ENCODE measurements at regions not wholly inside any gene's neighbourhood (a gene's known extent, or its start where the extent isn't known, plus 50 kb on each side); places are given as distances from the start of the nearest gene placed in this dataset.

- DNase-seq = no peak
Observed at GRCh38 chr10:105514106-105514505, 873.0 kb downstream of the SORCS3 start.

DNA sequence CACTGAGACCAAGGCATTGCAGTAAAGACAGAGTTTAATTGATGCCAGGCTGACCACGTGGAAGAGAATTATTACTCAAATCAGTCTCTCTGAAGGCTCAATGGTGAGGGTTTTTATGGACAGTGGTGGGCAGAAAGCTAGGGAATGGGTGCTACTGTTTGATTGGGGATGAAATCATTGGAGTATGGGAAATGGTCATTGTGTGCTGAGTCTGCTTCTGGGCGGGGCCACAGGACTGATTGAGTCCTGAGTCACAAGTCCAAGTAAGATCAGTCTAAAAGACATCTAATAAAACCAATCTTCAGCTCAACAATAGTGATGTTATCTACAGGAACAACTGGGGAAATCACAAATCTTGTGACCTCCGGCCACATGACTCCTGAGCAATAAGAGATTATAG is 868.4 kb downstream of the SORCS3 start:
- no peak for DNase-seq

GRCh38 chr10:105506262-105506661 is 865.2 kb downstream of the SORCS3 start:
- DNase-seq = no peak

- no peak for DNase-seq
Observed at GRCh38 chr10:105503714-105504113, 862.6 kb downstream of the SORCS3 start.

DNA sequence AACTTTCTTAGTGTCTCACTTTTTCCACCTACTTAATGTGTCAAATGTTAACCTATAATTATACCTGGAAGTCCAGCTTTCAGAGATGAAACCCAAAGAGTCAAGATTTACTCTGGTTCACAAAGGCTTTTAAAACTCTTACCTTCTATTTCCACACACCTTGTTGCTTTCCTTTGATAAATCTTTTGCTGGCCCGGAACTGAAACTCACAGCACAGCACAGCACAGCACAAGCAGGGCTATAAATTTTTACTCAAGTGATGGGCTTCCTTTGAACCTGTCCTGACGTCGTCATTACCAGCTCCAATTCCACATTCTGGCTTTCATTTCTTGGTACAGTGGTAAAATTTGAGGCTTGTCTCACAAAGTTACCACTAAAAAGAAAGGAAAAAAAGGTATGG is 861.0 kb downstream of the SORCS3 start:
- DNase-seq = no peak

DNA sequence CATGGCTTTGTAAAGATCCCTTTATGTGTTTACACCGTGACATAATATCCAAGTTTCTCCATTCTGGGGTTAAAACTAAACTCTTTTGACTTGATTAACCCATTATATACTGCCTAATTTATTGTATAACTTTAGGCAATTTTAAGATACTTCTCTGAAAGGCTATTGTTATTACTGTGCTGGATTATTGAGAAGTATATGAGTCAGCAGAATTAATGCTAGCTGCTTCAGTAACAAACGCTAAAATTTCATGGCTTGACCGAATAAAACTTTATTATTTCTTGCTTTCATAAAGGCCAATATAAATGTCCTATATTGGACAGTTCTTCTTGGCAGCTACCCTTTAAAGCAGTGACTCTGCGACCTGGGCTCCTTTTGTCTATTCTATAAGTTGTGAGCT is 853.9 kb downstream of the SORCS3 start:
- DNase-seq = no peak

DNA sequence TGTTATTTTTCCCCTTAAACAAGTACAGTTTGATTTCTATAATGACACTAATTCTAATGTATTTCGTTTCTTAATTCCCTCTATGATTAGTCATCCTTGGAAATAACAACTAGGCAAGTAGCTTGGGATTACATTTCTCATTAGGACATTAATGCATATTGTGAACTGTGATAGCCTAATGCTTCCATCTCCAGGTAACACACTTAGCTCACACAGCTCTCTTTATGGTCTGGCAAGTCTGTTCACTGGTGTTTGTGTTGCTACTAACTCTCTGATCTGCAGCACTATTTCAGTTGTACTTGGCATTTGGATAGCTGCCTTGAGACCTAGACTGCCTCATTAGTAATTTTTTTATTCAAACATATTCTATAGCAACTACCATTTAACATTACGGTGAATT is 853.2 kb downstream of the SORCS3 start:
- DNase-seq = no peak

DNA sequence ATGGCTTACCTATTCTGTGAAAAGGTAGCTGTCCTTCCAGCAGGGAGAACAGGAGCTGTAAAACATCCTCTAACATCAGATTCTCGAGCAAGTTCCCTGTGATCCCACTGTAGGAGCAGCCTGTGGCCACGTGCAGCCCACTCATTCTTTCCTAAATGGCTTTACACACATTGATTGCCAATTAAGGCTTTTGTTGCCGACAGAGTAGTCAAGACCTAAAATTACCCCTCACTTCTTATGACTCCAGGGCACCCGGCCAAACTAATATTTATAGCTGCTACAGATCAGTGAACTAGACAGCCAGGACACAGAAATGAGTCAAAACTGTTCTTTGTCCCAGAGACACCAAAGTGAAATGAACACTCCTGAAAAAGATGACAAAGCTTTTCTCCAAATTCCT is 832.1 kb downstream of the SORCS3 start:
- DNase-seq = no peak

DNA sequence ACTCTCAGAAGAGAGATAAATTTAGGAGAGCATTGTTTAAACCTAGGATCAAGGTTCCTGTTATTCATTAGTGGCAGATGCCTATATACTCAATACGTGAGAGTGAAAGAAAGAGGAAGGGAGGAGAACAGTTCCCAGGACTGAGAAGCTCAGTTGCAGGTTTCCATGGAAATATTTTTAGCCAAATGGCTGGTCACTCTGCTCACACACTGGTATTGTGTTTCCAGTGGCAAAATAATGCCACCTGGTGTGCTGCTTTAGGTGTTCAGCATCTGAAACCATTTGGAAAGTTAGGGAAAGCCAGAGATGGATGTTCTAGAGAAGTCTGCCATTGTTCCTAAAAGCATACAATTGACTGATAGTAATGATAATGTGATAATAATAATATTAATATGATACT is 827.7 kb downstream of the SORCS3 start:
- DNase-seq = no peak

GRCh38 chr10:105466521-105466920 is 825.4 kb downstream of the SORCS3 start:
- no peak for DNase-seq

GRCh38 chr10:105434970-105435369 is 793.9 kb downstream of the SORCS3 start:
- DNase-seq = no peak

GRCh38 chr10:105413997-105414396 is 772.9 kb downstream of the SORCS3 start:
- DNase-seq = no peak

GRCh38 chr10:105409370-105409769 is 768.3 kb downstream of the SORCS3 start:
- DNase-seq = no peak

DNA sequence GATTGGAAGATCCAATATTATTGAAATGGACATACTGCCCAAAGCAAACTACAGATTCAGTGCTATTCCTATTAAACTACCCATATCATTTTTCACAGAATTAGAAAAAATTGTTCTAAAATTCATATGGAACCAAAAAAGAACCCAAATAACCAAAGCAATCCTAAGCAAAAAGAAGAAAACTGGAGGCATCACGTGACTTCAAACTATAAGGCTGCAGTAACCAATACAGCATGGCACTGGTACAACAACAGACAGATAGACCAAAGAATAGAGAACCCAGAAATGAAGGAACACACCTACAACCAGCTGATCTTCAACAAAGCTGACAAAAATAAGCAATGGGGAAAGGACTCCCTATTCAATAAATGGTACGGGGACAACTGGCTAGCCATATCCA is 765.4 kb downstream of the SORCS3 start:
- DNase-seq = no peak

GRCh38 chr10:105398202-105398601 is 757.1 kb downstream of the SORCS3 start:
- DNase-seq = no peak

DNA sequence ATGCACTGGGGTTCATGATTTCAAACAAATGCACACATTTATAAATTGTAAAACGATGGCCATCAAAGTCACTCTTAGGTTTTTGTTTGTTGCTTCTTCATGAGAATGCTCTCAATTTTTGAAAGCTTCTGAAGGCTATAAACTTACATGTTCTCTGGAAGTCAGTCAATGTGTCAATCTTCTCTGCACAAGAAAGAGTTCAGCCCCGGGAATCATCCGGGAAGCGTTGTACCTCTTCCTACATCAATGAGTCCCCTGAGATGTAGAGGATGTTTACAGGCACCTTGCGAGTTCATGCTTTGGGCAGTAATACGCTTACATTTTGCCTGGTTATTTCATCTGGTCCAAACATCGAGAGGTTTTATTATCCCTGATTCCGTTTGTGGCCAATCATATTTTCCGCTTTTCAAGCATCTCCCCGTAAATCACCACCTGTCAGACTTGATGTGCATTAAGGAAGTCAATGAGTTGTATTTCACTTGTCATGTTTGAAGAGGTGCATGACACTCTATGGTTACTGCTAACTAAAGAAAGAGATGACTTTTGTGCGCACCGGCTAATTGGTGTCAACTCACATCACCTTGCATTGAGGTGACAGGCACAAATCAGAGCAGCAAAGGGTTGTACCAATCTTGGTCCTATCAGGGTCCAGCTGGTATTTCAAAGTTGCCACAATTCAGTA is 750.7 kb downstream of the SORCS3 start:
- DNase-seq = no peak

DNA sequence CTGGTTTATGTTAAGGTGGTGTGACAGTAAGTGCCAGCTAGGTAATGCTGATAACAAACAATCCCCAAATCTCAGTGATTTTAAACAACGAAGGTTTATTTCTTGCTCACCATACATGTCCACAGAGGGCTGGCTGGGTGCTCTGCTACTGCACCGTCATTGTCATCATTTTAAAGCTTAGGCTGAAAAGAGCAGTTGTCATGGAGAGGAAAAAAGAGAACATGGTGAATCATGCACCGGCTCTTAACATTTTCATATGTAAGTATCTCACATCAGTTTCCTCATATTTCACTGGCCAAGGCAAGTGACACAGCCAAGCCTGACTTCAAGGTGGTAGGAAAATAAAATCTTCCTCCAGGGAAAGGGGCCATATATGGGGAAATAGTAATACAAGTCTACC is 746.9 kb downstream of the SORCS3 start:
- no peak for DNase-seq

DNA sequence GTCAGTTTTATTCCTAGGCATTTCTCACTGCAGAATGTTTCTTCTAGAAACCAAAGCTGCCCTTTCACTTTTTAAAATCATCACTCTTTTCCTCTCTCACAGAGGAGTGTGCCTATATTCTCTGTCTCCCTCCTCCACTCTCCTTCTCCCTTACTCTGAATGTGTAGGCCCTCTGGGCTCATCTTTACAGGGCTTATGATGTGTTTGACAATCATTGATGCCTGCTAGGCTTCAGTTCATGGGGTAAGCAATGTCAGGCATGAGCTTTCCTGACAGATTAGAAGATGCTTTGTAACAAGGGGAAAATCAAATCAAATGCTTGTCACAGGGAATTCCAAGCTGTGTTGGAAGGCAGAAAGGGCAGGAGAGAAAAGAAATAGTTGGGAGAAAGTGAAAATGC is 742.9 kb downstream of the SORCS3 start:
- no peak for DNase-seq

DNA sequence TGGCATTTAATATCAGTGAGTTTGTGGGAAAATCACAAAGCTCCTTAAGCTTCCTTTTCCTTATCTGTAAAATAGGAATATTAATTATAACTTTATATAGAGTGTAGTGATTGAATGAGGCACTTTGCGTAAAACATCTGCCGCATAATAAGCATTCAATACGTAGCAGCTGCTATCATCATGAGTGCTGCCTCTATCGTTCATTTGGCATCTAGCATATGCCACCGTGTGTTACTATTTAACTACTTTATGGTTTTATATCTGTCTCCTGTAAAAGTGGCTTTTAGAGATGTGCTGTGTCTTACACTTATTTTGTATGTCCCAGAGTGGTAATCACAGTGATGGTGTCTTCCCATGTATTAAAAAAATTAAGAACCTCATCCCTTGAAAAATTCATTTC is 729.6 kb downstream of the SORCS3 start:
- DNase-seq = no peak

GRCh38 chr10:105359708-105360107 is 718.6 kb downstream of the SORCS3 start:
- DNase-seq = no peak

DNA sequence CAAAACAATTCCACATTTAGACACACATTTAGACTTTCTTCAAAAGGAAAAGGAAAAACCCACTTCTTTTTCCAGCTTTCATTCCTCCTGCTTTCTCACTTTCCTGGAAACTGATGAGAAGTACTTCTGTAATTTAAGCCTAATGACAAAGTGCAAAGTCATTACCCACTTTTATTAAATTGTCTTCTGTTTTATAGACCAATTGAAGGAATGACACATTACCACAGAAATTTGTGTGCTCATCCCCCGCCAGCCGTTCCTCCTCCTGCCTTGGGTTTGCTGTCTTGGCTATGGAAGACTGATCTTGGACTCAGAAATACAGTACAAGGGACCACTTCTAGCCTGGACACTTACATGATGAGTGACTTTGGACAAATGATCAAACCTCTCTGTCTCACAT is 717.8 kb downstream of the SORCS3 start:
- no peak for DNase-seq

GRCh38 chr10:105356626-105357025 is 715.5 kb downstream of the SORCS3 start:
- DNase-seq = no peak

- no peak for DNase-seq
Observed at GRCh38 chr10:105354010-105354409, 712.9 kb downstream of the SORCS3 start.

DNA sequence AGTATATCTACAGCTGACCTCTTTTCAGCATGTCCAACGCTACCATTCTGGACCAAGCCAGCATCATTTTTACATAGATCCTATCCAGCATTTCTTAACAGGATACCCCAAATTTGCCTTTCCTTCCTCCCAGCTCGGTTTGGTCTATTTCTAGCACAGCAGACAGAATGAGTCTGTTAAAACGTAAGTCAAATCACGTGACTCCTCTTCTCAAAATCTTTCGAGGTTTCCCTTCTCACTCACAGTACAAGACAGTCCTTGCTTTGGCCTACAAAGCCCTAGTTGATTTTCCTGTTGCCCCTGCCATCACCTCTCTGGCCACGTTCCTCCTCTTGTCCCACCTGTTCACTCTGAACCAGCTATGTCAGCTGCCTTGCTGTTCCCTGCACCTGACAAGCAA is 711.7 kb downstream of the SORCS3 start:
- no peak for DNase-seq

GRCh38 chr10:105352281-105352680 is 711.2 kb downstream of the SORCS3 start:
- DNase-seq = no peak

All from suppressor macrophage (primary cell).